Trophoblast cell (in vitro differentiated cells and primary cell): ENCODE measurements at regions not wholly inside any gene's neighbourhood (a gene's known extent, or its start where the extent isn't known, plus 50 kb on each side); places are given as distances from the start of the nearest gene placed in this dataset.

Experiments used
- DNase-seq, 2 donors: peaks; one replicate each; pipeline ENCODE4 v3.0.0-alpha.2; 2016
- H2AFZ ChIP-seq: 2 replicates; pipeline ENCODE4 v1.6.1; 2013; ENCODE audit warnings: low read length, moderate library complexity, mild to moderate bottlenecking; ENCODE audit not compliant: insufficient read depth, poor library complexity
- H2AK5ac ChIP-seq: 2 replicates; pipeline ENCODE4 v1.6.1; 2013; ENCODE audit warnings: mild to moderate bottlenecking, low read length
- H2BK120ac ChIP-seq: 2 replicates; pipeline ENCODE4 v1.6.1; 2013; ENCODE audit warnings: low read length, mild to moderate bottlenecking, moderate library complexity; ENCODE audit not compliant: insufficient read depth, poor library complexity
- H2BK12ac ChIP-seq: 2 replicates; pipeline ENCODE4 v1.6.1; 2013; ENCODE audit warnings: mild to moderate bottlenecking, low read length, moderate library complexity
- H2BK5ac ChIP-seq: 2 replicates; pipeline ENCODE4 v1.6.1; 2013; ENCODE audit warnings: low read length, low read depth, moderate library complexity, mild to moderate bottlenecking; ENCODE audit not compliant: poor library complexity
- H3K14ac ChIP-seq: 2 replicates; pipeline ENCODE4 v1.6.1; 2013; ENCODE audit warnings: mild to moderate bottlenecking, low read length
- H3K18ac ChIP-seq: 2 replicates; pipeline ENCODE4 v1.6.1; 2013; ENCODE audit warnings: mild to moderate bottlenecking, low read length
- H3K23ac ChIP-seq: 2 replicates; pipeline ENCODE4 v1.6.1; 2013; ENCODE audit warnings: low read length
- H3K27ac ChIP-seq: 2 replicates; pipeline ENCODE4 v1.5.1; 2013; ENCODE audit warnings: low read depth, mild to moderate bottlenecking, inconsistent platforms, low read length, moderate library complexity
- H3K27me3 ChIP-seq: 2 replicates; pipeline ENCODE4 v1.6.1; 2013; ENCODE audit warnings: inconsistent platforms, mild to moderate bottlenecking, low read length, moderate library complexity; ENCODE audit not compliant: insufficient read depth
- H3K36me3 ChIP-seq, 2 experiments: 1 replicate in 1 of 2; 2 replicates in 1 of 2; pipeline ENCODE4 v1.6.1; 2013; ENCODE audit warnings: low read length in 2 of 2, mild to moderate bottlenecking in 2 of 2, moderate library complexity in 1 of 2; ENCODE audit not compliant: insufficient read depth in 2 of 2, control insufficient read depth in 1 of 2
- H3K4ac ChIP-seq: 2 replicates; pipeline ENCODE4 v1.6.1; 2013; ENCODE audit warnings: low read depth, mild to moderate bottlenecking, low read length, moderate library complexity
- H3K4me1 ChIP-seq, 2 experiments: 1 replicate in 1 of 2; 2 replicates in 1 of 2; pipeline ENCODE4 v1.6.1; 2013; ENCODE audit warnings: low read length in 2 of 2, mild to moderate bottlenecking in 2 of 2, moderate library complexity in 1 of 2; ENCODE audit not compliant: insufficient read depth in 2 of 2, control insufficient read depth in 1 of 2
- H3K4me2 ChIP-seq: 2 replicates; pipeline ENCODE4 v1.6.1; 2013; ENCODE audit warnings: inconsistent platforms, mild to moderate bottlenecking, low read length, moderate library complexity
- H3K4me3 ChIP-seq: 2 replicates; pipeline ENCODE4 v1.5.1; 2013; ENCODE audit warnings: mild to moderate bottlenecking, low read depth, low read length, inconsistent platforms
- H3K79me1 ChIP-seq: one replicate; pipeline ENCODE4 v1.6.1; 2013; ENCODE audit warnings: low read length
- H3K79me2 ChIP-seq: 2 replicates; pipeline ENCODE4 v1.6.1; 2013; ENCODE audit warnings: low read length, mild to moderate bottlenecking; ENCODE audit not compliant: control insufficient read depth, insufficient read depth, poor library complexity
- H3K9ac ChIP-seq: 2 replicates; pipeline ENCODE4 v1.6.1; 2013; ENCODE audit warnings: mild to moderate bottlenecking, low read length
- H3K9me3 ChIP-seq: 2 replicates; pipeline ENCODE4 v1.6.1; 2013; ENCODE audit warnings: low read depth, mild to moderate bottlenecking, control low read depth, inconsistent platforms, low read length; ENCODE audit not compliant: insufficient read depth
- H4K12ac ChIP-seq: 2 replicates; pipeline ENCODE4 v1.6.1; 2013; ENCODE audit warnings: low read depth, mild to moderate bottlenecking, low read length, moderate library complexity
- H4K8ac ChIP-seq: 2 replicates; pipeline ENCODE4 v1.6.1; 2013; ENCODE audit warnings: low read depth, mild to moderate bottlenecking, low read length, moderate library complexity
- H4K91ac ChIP-seq: one replicate; pipeline ENCODE4 v1.6.1; 2013; ENCODE audit warnings: low read depth, mild to moderate bottlenecking, low read length, moderate library complexity
- WGBS: extraction: QIAGEN DNeasy Blood & Tissue Kit; methylation state at CpG from one replicate; pipeline ENCODE4 v1.1.7; 2013; ENCODE audit warnings: missing lambda C conversion rate; ENCODE audit not compliant: insufficient read length, insufficient coverage; ENCODE audit errors: extremely low coverage; 5-methylcytosine and 5-hydroxymethylcytosine counted together

DNA sequence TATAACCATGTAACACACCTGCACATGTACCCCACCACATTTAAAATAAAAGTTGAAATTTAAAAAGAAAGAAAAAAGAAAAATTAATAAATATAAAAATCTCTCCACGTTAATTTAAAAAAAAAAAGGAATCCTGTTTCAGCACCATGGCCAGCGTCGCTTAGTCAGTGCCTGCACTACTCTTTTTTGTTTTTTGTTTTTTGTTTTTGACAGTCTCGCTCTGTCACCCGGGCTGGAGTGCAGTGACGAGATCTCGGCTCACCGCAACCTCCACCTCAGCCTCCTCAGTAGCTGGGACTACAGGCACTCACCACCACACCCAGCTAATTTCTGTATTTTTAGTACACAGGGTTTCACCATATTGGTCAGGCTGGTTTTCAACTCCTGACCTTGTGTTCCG lies 835.9 kb downstream of the UQCRFS1 start:
- H4K12ac ChIP-seq: no peak overlapping the region
- no CpG with 5 or more reads among the region's 9 CpGs for WGBS
- no peak overlapping the region for H2AK5ac ChIP-seq
- no peak overlapping the region for H2AFZ ChIP-seq
- no peak overlapping the region for H3K4ac ChIP-seq
- H3K36me3 ChIP-seq: no peaks in the 10 kb centered on the region
- H3K9ac ChIP-seq: no peak overlapping the region
- peak in 1 of 2 donors; percentile 2 for DNase-seq
- no peaks in the 10 kb centered on the region for H3K9me3 ChIP-seq
- H3K4me2 ChIP-seq: no peak overlapping the region
- no peak overlapping the region for H3K14ac ChIP-seq
- H3K79me2 ChIP-seq: no peaks in the 10 kb centered on the region
- H3K18ac ChIP-seq: no peak overlapping the region
- H3K23ac ChIP-seq: no peak overlapping the region
- no peak overlapping the region for H3K27ac ChIP-seq
- H3K4me1 ChIP-seq: no peaks in the 10 kb centered on the region
- no peak overlapping the region for H4K8ac ChIP-seq
- H3K27me3 ChIP-seq: no peaks in the 10 kb centered on the region
- no peak overlapping the region for H2BK5ac ChIP-seq
- no peak overlapping the region for H3K4me3 ChIP-seq
- H2BK12ac ChIP-seq: no peak overlapping the region
- no peak overlapping the region for H2BK120ac ChIP-seq
- no peak overlapping the region for H4K91ac ChIP-seq
- no peaks in the 10 kb centered on the region for H3K79me1 ChIP-seq

DNA sequence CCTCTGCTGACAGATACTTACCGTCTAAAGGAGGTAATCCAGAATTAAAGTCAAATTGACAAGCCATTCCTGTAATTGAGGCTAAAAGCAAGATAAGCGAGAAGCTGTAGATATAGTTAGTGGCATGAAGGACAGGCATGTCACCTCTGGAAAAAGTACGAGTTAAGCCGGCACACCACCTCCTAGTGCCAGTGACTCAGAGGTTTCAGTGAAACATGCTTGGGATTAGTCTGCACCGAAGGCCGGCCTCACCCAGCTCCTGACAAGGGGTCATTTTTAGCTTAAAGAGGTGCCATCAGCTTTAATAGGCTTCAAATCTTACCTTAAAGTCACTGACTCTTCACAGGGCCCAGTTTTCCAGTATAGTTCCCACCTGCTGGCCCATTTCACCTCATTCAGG lies 838.0 kb downstream of the UQCRFS1 start:
- no peak overlapping the region for H3K14ac ChIP-seq
- DNase-seq: no peak
- H4K91ac ChIP-seq: no peak overlapping the region
- H3K36me3 ChIP-seq: no peaks in the 10 kb centered on the region
- H2AK5ac ChIP-seq: no peak overlapping the region
- H3K4me2 ChIP-seq: no peak overlapping the region
- H2AFZ ChIP-seq: no peak overlapping the region
- H3K9me3 ChIP-seq: no peaks in the 10 kb centered on the region
- no CpG with 5 or more reads among the region's 6 CpGs for WGBS
- H3K9ac ChIP-seq: no peak overlapping the region
- no peak overlapping the region for H4K12ac ChIP-seq
- no peak overlapping the region for H3K27ac ChIP-seq
- H3K27me3 ChIP-seq: no peaks in the 10 kb centered on the region
- no peaks in the 10 kb centered on the region for H3K79me2 ChIP-seq
- no peaks in the 10 kb centered on the region for H3K4me1 ChIP-seq
- no peaks in the 10 kb centered on the region for H3K79me1 ChIP-seq
- H2BK120ac ChIP-seq: no peak overlapping the region
- no peak overlapping the region for H4K8ac ChIP-seq
- H3K4me3 ChIP-seq: no peak overlapping the region
- H2BK5ac ChIP-seq: no peak overlapping the region
- no peak overlapping the region for H3K23ac ChIP-seq
- H3K18ac ChIP-seq: no peak overlapping the region
- H2BK12ac ChIP-seq: no peak overlapping the region
- H3K4ac ChIP-seq: no peak overlapping the region

DNA sequence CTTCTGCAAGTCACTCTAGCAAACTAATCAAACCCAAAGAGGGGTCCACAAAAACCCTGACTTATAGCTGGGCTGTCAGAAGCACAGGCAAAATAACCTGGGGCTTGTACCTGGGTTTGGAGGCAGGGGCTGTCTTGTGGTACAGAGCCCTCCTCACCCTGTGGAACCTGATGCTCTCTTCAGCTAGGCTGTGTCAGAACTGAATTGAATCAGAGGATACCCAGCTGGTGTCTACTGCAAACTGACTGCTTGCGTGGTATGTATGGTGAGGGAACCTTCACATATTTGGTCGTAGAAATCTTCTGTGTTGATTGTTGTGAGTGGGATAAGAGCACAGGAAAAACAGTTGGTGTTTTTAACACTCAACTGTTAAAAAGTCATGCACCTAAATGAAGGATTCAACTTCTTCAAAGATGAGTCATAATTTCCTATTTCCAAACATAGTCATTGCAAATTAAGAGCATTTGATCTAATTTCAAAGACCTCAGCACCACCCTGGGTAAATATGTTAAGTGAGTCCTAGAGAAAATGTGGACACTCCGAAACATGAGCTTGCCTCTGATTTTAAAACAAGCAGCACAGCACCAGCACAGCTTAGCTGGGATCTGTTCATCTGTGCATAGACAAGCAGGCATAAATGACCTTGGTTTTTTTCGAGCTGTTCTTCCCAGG lies 840.2 kb downstream of the UQCRFS1 start:
- Histone ChIP-seq H4K91ac (no peak overlapping the region), H3K18ac (no peak overlapping the region)

DNA sequence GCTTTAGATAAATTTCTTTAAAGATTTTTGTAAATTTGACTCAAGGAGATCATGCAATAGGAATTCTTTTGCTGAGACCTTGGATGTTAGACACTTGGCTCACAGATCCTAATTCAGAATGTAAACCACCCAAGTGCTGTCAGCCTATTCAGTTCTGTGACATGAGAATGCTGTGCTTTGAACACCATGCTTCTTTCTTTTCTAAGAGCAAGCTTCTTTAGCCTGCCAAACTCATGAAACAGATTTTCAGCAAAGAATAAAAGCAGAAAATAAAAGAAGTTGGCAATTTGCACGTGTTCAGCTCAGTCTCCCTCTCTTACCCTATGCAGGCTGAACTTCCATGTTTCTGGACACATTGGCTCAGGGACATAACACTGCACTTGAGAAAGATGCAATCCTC lies 845.8 kb downstream of the UQCRFS1 start:
- Histone ChIP-seq H4K8ac (no peak overlapping the region), H3K79me1 (no peaks in the 10 kb centered on the region), H4K91ac (no peak overlapping the region), H3K23ac (no peak overlapping the region), H3K4ac (no peak overlapping the region), H2BK12ac (no peak overlapping the region), H4K12ac (no peak overlapping the region), H3K9me3 (no peaks in the 10 kb centered on the region), H3K18ac (no peak overlapping the region), H2BK5ac (no peak overlapping the region), H2BK120ac (no peak overlapping the region), H3K9ac (no peak overlapping the region), H3K36me3 (no peaks in the 10 kb centered on the region), H2AFZ (no peak overlapping the region), H3K27ac (no peak overlapping the region), H3K79me2 (no peaks in the 10 kb centered on the region), H3K4me2 (no peak overlapping the region), H2AK5ac (no peak overlapping the region), H3K14ac (no peak overlapping the region), H3K4me3 (no peak overlapping the region), H3K4me1 (no peaks in the 10 kb centered on the region), H3K27me3 (no peaks in the 10 kb centered on the region)
- WGBS: no CpG with 5 or more reads among the region's 1 CpG
- DNase-seq: no peak

More for the DNA sequence above, 840.2 kb downstream of the UQCRFS1 start:
- Histone ChIP-seq H3K4me3 (no peak overlapping the region), H2AFZ (no peak overlapping the region), H4K8ac (no peak overlapping the region), H3K9ac (no peak overlapping the region), H3K36me3 (no peaks in the 10 kb centered on the region), H3K27me3 (no peaks in the 10 kb centered on the region), H2BK12ac (no peak overlapping the region), H4K12ac (no peak overlapping the region), H3K4me2 (no peak overlapping the region), H3K27ac (no peak overlapping the region), H3K9me3 (no peaks in the 10 kb centered on the region), H3K79me1 (no peaks in the 10 kb centered on the region), H3K23ac (no peak overlapping the region), H3K4me1 (no peaks in the 10 kb centered on the region), H2BK5ac (no peak overlapping the region), H3K14ac (no peak overlapping the region), H3K79me2 (no peaks in the 10 kb centered on the region), H2AK5ac (no peak overlapping the region), H2BK120ac (no peak overlapping the region), H3K4ac (no peak overlapping the region)
- WGBS: no CpG with 5 or more reads among the region's 4 CpGs
- DNase-seq: no peak
